GM10266 (cell line): ENCODE measurements at regions not wholly inside any gene's neighbourhood (a gene's known extent, or its start where the extent isn't known, plus 50 kb on each side); places are given as distances from the start of the nearest gene placed in this dataset.

Source experiments
- DNase-seq: peaks from one replicate; pipeline ENCODE4 v3.0.0; 2012; ENCODE audit errors: extremely low spot score
- TF ChIP-seq, protein P1 (sequence below): IDR thresholded peaks from 2 replicates; pipeline ENCODE4 v1.5.1; 2012; ENCODE audit warnings: mild to moderate bottlenecking, low read depth; ENCODE audit not compliant: control insufficient read depth, insufficient read depth; ENCODE audit errors: missing control alignments

DNA sequence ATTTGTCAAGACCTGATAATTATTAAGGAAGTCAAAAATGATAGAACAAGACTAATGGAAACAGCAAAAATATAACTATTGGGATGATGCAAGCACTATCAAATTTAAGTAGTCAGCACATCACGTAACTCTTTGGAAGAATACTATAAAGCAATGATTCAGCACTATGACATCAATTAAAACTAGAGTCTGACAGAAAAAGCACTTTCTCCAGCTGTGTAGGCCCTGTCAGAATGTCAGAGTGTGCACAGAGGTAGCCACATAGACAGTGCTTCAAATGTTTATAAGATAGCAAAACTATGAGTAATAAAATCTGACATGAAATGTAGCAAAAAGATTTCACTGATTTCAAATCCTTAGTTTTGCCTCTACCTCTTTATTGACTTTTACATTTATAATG lies 1226.6 kb upstream of the ADGRL3 start:
- DNase-seq, result no peak
- TF ChIP-seq, protein P1, sequence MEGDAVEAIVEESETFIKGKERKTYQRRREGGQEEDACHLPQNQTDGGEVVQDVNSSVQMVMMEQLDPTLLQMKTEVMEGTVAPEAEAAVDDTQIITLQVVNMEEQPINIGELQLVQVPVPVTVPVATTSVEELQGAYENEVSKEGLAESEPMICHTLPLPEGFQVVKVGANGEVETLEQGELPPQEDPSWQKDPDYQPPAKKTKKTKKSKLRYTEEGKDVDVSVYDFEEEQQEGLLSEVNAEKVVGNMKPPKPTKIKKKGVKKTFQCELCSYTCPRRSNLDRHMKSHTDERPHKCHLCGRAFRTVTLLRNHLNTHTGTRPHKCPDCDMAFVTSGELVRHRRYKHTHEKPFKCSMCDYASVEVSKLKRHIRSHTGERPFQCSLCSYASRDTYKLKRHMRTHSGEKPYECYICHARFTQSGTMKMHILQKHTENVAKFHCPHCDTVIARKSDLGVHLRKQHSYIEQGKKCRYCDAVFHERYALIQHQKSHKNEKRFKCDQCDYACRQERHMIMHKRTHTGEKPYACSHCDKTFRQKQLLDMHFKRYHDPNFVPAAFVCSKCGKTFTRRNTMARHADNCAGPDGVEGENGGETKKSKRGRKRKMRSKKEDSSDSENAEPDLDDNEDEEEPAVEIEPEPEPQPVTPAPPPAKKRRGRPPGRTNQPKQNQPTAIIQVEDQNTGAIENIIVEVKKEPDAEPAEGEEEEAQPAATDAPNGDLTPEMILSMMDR, result no peak

DNA sequence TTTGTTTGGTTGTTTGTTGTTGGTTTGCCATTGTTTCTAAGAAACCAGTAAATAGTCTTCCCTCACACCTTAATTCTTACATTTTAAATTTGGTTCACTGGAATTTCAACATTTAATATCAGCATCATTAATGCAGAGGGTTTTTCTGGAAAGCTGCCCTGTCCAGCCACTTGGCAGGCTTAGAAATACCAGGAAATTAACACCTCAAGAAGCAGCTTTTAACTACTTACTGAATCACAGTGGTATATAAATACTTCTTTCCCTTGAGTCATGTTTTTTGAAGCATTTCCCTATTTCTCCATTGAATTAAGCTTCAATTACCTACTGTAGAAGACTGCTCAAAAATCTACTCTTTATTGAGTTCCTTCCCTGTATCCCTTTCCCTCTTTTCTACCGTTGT lies 1221.1 kb upstream of the ADGRL3 start:
- no peak for DNase-seq
- TF ChIP-seq, protein P1, result no peak

DNA sequence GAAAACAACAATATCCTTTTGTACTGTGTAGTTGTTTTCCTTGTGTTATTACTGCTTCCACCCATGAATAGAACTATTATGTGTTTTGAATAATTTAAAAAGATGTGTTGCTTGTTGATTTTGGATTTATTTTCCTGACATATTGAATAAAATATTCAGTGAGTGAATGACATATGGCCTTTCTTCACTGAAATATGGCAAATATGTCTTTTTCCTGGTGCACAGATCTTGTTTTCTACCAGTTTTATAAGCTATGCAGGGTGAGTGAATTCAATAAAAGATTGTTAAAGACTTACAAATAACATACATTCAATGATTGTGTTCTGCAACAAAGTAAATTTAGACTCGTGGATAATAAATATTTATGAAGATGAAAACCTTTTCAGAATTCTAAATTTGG lies 1216.3 kb upstream of the ADGRL3 start:
- TF ChIP-seq, protein P1, result no peak
- DNase-seq, result no peak

DNA sequence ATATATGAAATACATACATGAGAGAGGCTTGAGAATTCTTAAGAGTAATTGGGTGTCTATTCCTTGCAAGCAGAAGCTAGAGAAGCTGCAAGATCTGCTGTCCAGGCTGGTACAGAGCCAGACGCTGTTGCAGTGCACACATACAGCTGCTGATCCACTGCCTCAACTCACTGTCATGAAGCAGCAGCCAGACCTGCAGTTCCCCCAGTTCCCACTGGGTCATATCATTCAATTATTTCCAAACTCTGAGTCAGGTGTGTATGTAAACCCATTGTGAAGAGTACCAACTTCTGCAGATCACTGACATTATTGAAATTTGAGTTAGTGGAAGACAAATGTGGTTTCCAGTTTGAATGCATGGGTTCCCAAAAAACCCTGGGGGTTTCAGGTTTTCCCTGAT lies 1212.8 kb upstream of the ADGRL3 start:
- DNase-seq, result no peak

DNA sequence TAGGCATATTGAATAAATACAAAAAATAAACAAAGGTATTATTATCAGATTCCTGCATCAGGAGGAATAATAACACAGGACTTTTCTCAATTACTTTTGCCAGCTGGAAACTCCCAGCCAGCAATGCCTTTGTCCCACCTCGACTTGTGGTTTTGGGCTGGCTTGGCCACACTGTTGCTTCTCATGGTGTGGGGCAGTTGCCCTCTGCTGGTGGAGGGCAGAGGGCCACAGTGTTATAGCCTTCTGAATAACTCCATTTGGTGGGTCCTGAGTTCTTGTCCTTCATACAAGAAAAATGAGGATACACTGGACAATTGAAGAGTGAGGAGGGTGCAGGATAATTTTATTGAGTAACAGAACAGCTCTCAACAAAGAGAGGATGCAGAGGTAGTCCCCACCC lies 1206.0 kb upstream of the ADGRL3 start:
- TF ChIP-seq, protein P1, result peak; percentile 26
- no peak for DNase-seq

More for the DNA sequence above, 1212.8 kb upstream of the ADGRL3 start:
- TF ChIP-seq, protein P1, result no peak

DNA sequence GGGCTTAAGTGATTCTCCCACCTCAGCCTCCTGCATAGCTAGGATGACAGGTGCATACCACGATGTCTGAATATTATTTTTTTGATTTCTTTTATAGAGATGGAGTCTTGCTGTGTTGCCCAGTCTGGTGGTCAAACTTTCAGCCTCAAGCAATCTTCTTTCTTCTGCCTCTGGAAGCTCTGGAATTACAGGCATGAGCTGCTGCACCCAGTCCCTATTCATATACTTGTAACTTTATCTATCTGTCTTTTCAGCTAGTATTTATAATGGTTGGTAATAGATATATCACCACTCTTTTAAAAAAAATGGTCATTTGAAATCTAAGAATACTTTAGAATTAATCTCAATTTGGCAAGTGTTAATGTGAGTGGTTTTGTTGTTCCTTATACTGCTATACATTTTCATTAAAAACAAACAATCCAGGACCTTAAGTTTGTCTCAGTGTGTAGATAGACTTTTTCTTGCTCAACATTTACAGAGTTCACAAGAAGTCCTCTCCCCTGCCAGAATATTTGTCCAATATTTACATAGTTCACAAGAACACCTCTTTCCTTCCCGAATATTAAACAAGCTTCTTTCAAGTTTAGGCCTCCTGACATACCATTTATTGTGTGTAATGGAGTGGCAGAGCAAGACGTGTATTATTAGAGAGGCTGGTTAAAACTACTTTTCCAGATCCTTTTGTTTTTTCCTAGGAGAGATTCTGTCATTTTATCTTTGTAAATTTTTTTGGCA lies 1197.4 kb upstream of the ADGRL3 start:
- DNase-seq, result no peak
- TF ChIP-seq, protein P1, result no peak

DNA sequence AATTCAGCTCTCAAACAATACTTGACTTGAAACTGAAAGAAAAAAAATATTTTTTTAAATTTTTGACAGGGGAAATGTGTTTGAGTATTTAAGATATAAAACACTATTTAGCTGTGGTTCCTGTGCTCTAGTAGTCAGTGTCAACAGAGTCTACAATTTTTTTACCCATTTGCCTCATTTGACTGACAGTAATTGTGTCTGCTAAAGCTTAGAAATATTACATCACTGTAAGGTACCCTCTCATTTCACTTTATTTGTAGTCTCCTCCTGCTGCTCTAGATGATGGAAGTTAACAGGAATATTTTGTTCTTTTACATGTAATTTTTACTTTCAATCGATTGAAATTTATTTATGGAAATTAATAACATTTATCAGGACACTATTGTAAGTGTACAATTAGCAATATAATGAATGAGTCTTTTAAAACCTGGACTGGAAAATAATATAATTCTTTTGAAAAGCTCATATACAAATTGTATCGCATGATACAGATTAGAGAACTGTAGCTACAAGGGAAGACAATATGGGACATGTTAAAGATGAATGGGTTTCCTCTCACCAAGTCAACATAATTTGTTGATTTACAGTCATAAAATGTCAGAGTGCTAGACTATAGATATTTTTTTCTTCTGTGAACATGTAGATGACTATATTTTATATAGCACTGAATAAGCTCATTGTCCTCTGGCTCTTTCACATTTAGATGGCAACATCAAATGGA lies 1186.5 kb upstream of the ADGRL3 start:
- no peak for DNase-seq
- TF ChIP-seq, protein P1, result no peak
